CD4-positive, alpha-beta T cell (primary cell): ENCODE measurements at regions not wholly inside any gene's neighbourhood (a gene's known extent, or its start where the extent isn't known, plus 50 kb on each side); places are given as distances from the start of the nearest gene placed in this dataset.
A peak's percentile ranks its signal among the peaks of the same experiment; 100 is the strongest.

ENCODE experiments used
- ATAC-seq: fragments of 200-7000 bp; cut with Tn5 transposase; one replicate; pipeline ENCODE4 v1.10.0; 2022; ENCODE audit warnings: mild to moderate bottlenecking; ENCODE audit not compliant: poor library complexity
- CTCF ChIA-PET: fragments of 350-600 bp; sonication (Branson Sonifier 250); formaldehyde crosslinking; loops from one replicate; lab custom pipeline; 2021; ENCODE audit warnings: antibody characterized with exemption, inconsistent platforms; lab: Charles Lee
- POLR2A ChIA-PET: fragments of 350-600 bp; sonication (Branson Sonifier 250); formaldehyde crosslinking; loops from one replicate; lab custom pipeline; 2021; ENCODE audit warnings: antibody characterized with exemption, inconsistent platforms; lab: Charles Lee
- DNase-seq, 14 experiments: peaks; one replicate each; pipeline ENCODE4 v3.0.0-alpha.2; 2013 to 2020; ENCODE audit warnings: mixed read lengths in 2 of 14
- H3K27ac ChIP-seq, 2 donors: one replicate each; pipeline versions ENCODE4 v1.5.1 to v1.7.0; 2013; ENCODE audit warnings: low read length in 2 of 2, low read depth in 1 of 2, mild to moderate bottlenecking in 1 of 2
- H3K27me3 ChIP-seq, 2 experiments: 1 replicate in 1 of 2; 2 replicates in 1 of 2; pipeline versions ENCODE4 v1.6.1 to v1.7.0; 2013; ENCODE audit warnings: low read length in 2 of 2, control low read depth in 1 of 2, mild to moderate bottlenecking in 1 of 2, moderate library complexity in 1 of 2; ENCODE audit not compliant: insufficient read depth in 2 of 2, control insufficient read depth in 1 of 2
- H3K36me3 ChIP-seq: one replicate; pipeline ENCODE4 v1.6.1; 2013; ENCODE audit warnings: low read length, control low read depth; ENCODE audit not compliant: insufficient read depth
- H3K4me1 ChIP-seq: one replicate; pipeline ENCODE4 v1.6.1; 2013; ENCODE audit warnings: low read length, control low read depth; ENCODE audit not compliant: insufficient read depth
- H3K4me3 ChIP-seq: one replicate; pipeline ENCODE4 v1.5.1; 2013; ENCODE audit warnings: mild to moderate bottlenecking, low read length, moderate library complexity
- H3K9me3 ChIP-seq, 2 experiments: 1 replicate in 1 of 2; 2 replicates in 1 of 2; pipeline versions ENCODE4 v1.6.1 to v1.7.0; 2013; ENCODE audit warnings: low read length in 2 of 2, mild to moderate bottlenecking in 2 of 2, control low read depth in 1 of 2, moderate library complexity in 1 of 2; ENCODE audit not compliant: control insufficient read depth in 1 of 2, insufficient read depth in 1 of 2
- H3K27ac Mint-ChIP-seq: one replicate; pipeline ENCODE4 v1.8.0; 2020; ENCODE audit warnings: mixed read lengths
- H3K27me3 Mint-ChIP-seq: one replicate; pipeline ENCODE4 v1.8.0; 2021; ENCODE audit warnings: mixed read lengths
- H3K36me3 Mint-ChIP-seq: one replicate; pipeline ENCODE4 v1.8.0; 2021; ENCODE audit warnings: low read depth, mixed read lengths
- H3K4me1 Mint-ChIP-seq: one replicate; pipeline ENCODE4 v1.8.0; 2021; ENCODE audit warnings: low read depth, mixed read lengths
- H3K4me3 Mint-ChIP-seq: one replicate; pipeline ENCODE4 v1.8.0; 2020; ENCODE audit warnings: mild to moderate bottlenecking, mixed read lengths
- H3K9me3 Mint-ChIP-seq: one replicate; pipeline ENCODE4 v1.8.0; 2020; ENCODE audit warnings: mixed read lengths
- CTCF ChIP-seq: fragments of 200-600 bp; IDR thresholded peaks from one replicate; pipeline ENCODE4 v1.8.0; 2022; ENCODE audit warnings: antibody characterized with exemption, mild to moderate bottlenecking
- intact Hi-C, 2 experiments: fragments of 100-400 bp; cut with DNase I in 1 of 2; cut with micrococcal nuclease in 1 of 2; formaldehyde crosslinking; loops; one replicate each; pipeline versions ENCODE4 v1.15.1 to v1.9.0; 2023 to 2025; cut with DNase I, micrococcal nuclease

GRCh38 chr3:72624656-72625055 lies 223.6 kb downstream of the SHQ1 start:
- no peaks in the 10 kb centered on the region for H3K9me3 Mint-ChIP-seq
- no peak overlapping the region for H3K27ac ChIP-seq
- no peaks in the 10 kb centered on the region for H3K27me3 ChIP-seq
- ChIA-PET POLR2A (no interaction called here), CTCF (interaction anchor here (0.7 kb wide), 1 partner anchor 596 kb away, joined by 3 read pairs; no protein-coding TSS in a partner anchor)
- peaks cover 10% of the 10 kb centered on the region for H3K4me1 Mint-ChIP-seq
- no peaks in the 10 kb centered on the region for H3K36me3 Mint-ChIP-seq
- peaks cover 11% of the 10 kb centered on the region for H3K4me1 ChIP-seq
- no peak overlapping the region for H3K4me3 ChIP-seq
- H3K27me3 Mint-ChIP-seq = no peaks in the 10 kb centered on the region
- H3K27ac Mint-ChIP-seq = no peak overlapping the region
- ATAC-seq (no peak), DNase-seq (no peak)
- H3K9me3 ChIP-seq = no peaks in the 10 kb centered on the region
- TF ChIP-seq CTCF = no peak
- no peaks in the 10 kb centered on the region for H3K36me3 ChIP-seq
- no peak overlapping the region for H3K4me3 Mint-ChIP-seq
- intact Hi-C loops = no loop called here

- peaks cover 5 to 9% of the 10 kb centered on the region in 2 experiments for H3K9me3 ChIP-seq
- Mint-ChIP-seq H3K9me3 (peaks cover 5% of the 10 kb centered on the region), H3K4me1 (peaks cover 6% of the 10 kb centered on the region), H3K27me3 (no peaks in the 10 kb centered on the region), H3K4me3 (no peak overlapping the region), H3K36me3 (no peaks in the 10 kb centered on the region), H3K27ac (no peak overlapping the region)
- H3K27me3 ChIP-seq = no peaks in the 10 kb centered on the region
- TF ChIP-seq CTCF = no peak
- no peak for ATAC-seq
- intact Hi-C loops = no loop called here
- H3K27ac ChIP-seq = no peak overlapping the region
- peak in 2 of 14 experiments; percentile 11 to 25 for DNase-seq
- ChIA-PET POLR2A (no interaction called here), CTCF (no interaction called here)
- no peaks in the 10 kb centered on the region for H3K36me3 ChIP-seq
- no peaks in the 10 kb centered on the region for H3K4me1 ChIP-seq
- no peak overlapping the region for H3K4me3 ChIP-seq
Observed at GRCh38 chr3:72618739-72619138, 229.5 kb downstream of the SHQ1 start.

- Mint-ChIP-seq H3K27ac (no peak overlapping the region), H3K27me3 (no peaks in the 10 kb centered on the region), H3K4me1 (peaks cover 6% of the 10 kb centered on the region), H3K36me3 (no peaks in the 10 kb centered on the region), H3K4me3 (no peak overlapping the region), H3K9me3 (peaks cover 5% of the 10 kb centered on the region)
- no peaks in the 10 kb centered on the region for H3K4me1 ChIP-seq
- TF ChIP-seq CTCF = no peak
- DNase-seq = no peak
- no peaks in the 10 kb centered on the region for H3K36me3 ChIP-seq
- ChIA-PET CTCF (no interaction called here), POLR2A (no interaction called here)
- H3K4me3 ChIP-seq = no peak overlapping the region
- H3K27ac ChIP-seq = no peak overlapping the region
- intact Hi-C loops = no loop called here
- H3K9me3 ChIP-seq = peaks cover 5 to 9% of the 10 kb centered on the region in 2 experiments
- H3K27me3 ChIP-seq = no peaks in the 10 kb centered on the region
- ATAC-seq = no peak
Observed at GRCh38 chr3:72617424-72618024, 230.7 kb downstream of the SHQ1 start.
